ENCODE measurements at regions not wholly inside any gene's neighbourhood (a gene's known extent, or its start where the extent isn't known, plus 50 kb on each side); places are given as distances from the start of the nearest gene placed in this dataset.

DNA sequence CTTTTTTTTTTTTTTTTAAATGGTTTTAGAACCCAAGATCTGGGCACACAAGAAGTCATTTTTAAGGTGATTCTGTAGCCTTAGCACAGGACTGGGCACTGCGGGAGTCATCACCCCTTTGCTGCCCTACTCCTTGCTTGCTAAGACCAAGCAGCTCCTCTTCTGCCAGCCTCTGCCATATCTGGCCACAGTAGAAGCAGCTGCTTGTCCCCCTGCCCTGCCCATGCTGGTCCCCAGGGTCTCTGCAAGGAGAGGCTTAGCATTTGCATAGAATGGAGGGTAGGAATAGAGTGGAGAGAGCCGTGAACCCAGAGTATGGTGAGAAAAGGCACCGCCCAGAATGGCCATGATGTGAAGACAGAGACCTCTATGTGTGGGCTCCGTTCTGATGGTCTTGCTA is 109.3 kb downstream of the ADRA2C start:
- no peak for TF ChIP-seq SUZ12 (IDR thresholded peaks at IDR 0.05)
- TF ChIP-seq ELF4 (IDR thresholded peaks at IDR 0.05), result no peak
- TF ChIP-seq FOXM1 (IDR thresholded peaks at IDR 0.05; ENCODE audit: borderline replicate concordance), result no peak
- TF ChIP-seq FOXA1 (IDR thresholded peaks at IDR 0.05), result no peak
- TF ChIP-seq FOXK2 (IDR thresholded peaks at IDR 0.05), result no peak
- no peak for TF ChIP-seq HDGF (IDR thresholded peaks at IDR 0.05; ENCODE audit: borderline replicate concordance)
- no peak for TF ChIP-seq LEF1 (IDR thresholded peaks at IDR 0.05; ENCODE audit: borderline replicate concordance)
- TF ChIP-seq BHLHE40 (IDR thresholded peaks at IDR 0.05; ENCODE audit: borderline replicate concordance), result no peak
- TF ChIP-seq, protein P1, sequence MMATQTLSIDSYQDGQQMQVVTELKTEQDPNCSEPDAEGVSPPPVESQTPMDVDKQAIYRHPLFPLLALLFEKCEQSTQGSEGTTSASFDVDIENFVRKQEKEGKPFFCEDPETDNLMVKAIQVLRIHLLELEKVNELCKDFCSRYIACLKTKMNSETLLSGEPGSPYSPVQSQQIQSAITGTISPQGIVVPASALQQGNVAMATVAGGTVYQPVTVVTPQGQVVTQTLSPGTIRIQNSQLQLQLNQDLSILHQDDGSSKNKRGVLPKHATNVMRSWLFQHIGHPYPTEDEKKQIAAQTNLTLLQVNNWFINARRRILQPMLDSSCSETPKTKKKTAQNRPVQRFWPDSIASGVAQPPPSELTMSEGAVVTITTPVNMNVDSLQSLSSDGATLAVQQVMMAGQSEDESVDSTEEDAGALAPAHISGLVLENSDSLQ (IDR thresholded peaks at IDR 0.05), result no peak
- no peak for TF ChIP-seq CTBP1 (IDR thresholded peaks at IDR 0.05; ENCODE audit: borderline replicate concordance)
